ENCODE measurements at regions not wholly inside any gene's neighbourhood (a gene's known extent, or its start where the extent isn't known, plus 50 kb on each side); places are given as distances from the start of the nearest gene placed in this dataset.
"Not testable (repeated sequence)": the region's sequence is repeated elsewhere in the genome, so short reads cannot be mapped to it uniquely, and the experiment has no call there.

- no peaks in the 10 kb centered on the region for H3K27me3 ChIP-seq
Measured at GRCh38 chr18:34401775-34402174, 177.1 kb upstream of the NOL4 start.

GRCh38 chr18:34407471-34407870 is 182.8 kb upstream of the NOL4 start:
- H3K9me3 ChIP-seq, H3K4me3 ChIP-seq, H3K27me3 ChIP-seq, H3K36me3 ChIP-seq, DNase-seq: not testable (repeated sequence)

More at GRCh38 chr18:34401775-34402174, 177.1 kb upstream of the NOL4 start:
- Histone ChIP-seq H3K36me3 (no peaks in the 10 kb centered on the region), H3K4me3 (no peak overlapping the region), H3K9me3 (no peaks in the 10 kb centered on the region)
- DNase-seq: no peak

GRCh38 chr18:34411952-34412351 is 187.2 kb upstream of the NOL4 start:
- no peaks in the 10 kb centered on the region for H3K27me3 ChIP-seq
- H3K4me3 ChIP-seq: no peak overlapping the region
- DNase-seq: no peak
- H3K36me3 ChIP-seq: no peaks in the 10 kb centered on the region
- no peaks in the 10 kb centered on the region for H3K9me3 ChIP-seq

GRCh38 chr18:34431042-34431441 is 206.3 kb upstream of the NOL4 start:
- no peak overlapping the region for H3K4me3 ChIP-seq
- no peaks in the 10 kb centered on the region for H3K27me3 ChIP-seq
- DNase-seq: no peak
- no peaks in the 10 kb centered on the region for H3K36me3 ChIP-seq
- no peaks in the 10 kb centered on the region for H3K9me3 ChIP-seq

- Histone ChIP-seq H3K4me3 (no peak overlapping the region), H3K27me3 (no peaks in the 10 kb centered on the region), H3K9me3 (no peaks in the 10 kb centered on the region), H3K36me3 (no peaks in the 10 kb centered on the region)
- DNase-seq: no peak
Measured at GRCh38 chr18:34444622-34445021, 219.9 kb upstream of the NOL4 start.

GRCh38 chr18:34448662-34449061 is 223.9 kb upstream of the NOL4 start:
- H3K9me3 ChIP-seq: no peaks in the 10 kb centered on the region
- no peaks in the 10 kb centered on the region for H3K27me3 ChIP-seq
- H3K4me3 ChIP-seq: no peak overlapping the region
- DNase-seq: no peak
- no peaks in the 10 kb centered on the region for H3K36me3 ChIP-seq

GRCh38 chr18:34457761-34458160 is 233.0 kb upstream of the NOL4 start:
- Histone ChIP-seq H3K9me3 (no peaks in the 10 kb centered on the region), H3K36me3 (no peaks in the 10 kb centered on the region), H3K27me3 (no peaks in the 10 kb centered on the region), H3K4me3 (no peak overlapping the region)
- DNase-seq: no peak

GRCh38 chr18:34458410-34458977 is 233.8 kb upstream of the NOL4 start:
- Histone ChIP-seq H3K4me3 (no peak overlapping the region), H3K9me3 (no peaks in the 10 kb centered on the region), H3K36me3 (no peaks in the 10 kb centered on the region), H3K27me3 (no peaks in the 10 kb centered on the region)
- DNase-seq: no peak

- no peaks in the 10 kb centered on the region for H3K9me3 ChIP-seq
- H3K36me3 ChIP-seq: no peaks in the 10 kb centered on the region
- no peak for DNase-seq
- H3K4me3 ChIP-seq: no peak overlapping the region
- H3K27me3 ChIP-seq: no peaks in the 10 kb centered on the region
Measured at GRCh38 chr18:34461266-34461665, 236.6 kb upstream of the NOL4 start.

GRCh38 chr18:34467058-34467457 is 242.3 kb upstream of the NOL4 start:
- Histone ChIP-seq H3K36me3 (no peaks in the 10 kb centered on the region), H3K27me3 (no peaks in the 10 kb centered on the region), H3K9me3 (no peaks in the 10 kb centered on the region), H3K4me3 (no peak overlapping the region)
- DNase-seq: no peak

GRCh38 chr18:34480162-34480700 is 229.9 kb upstream of the DTNA start:
- Histone ChIP-seq H3K9me3 (no peaks in the 10 kb centered on the region), H3K36me3 (no peaks in the 10 kb centered on the region), H3K27me3 (no peaks in the 10 kb centered on the region), H3K4me3 (no peak overlapping the region)
- DNase-seq: no peak

- H3K36me3 ChIP-seq: no peaks in the 10 kb centered on the region
- H3K4me3 ChIP-seq: no peak overlapping the region
- no peaks in the 10 kb centered on the region for H3K27me3 ChIP-seq
- H3K9me3 ChIP-seq: no peaks in the 10 kb centered on the region
- no peak for DNase-seq
Measured at GRCh38 chr18:34482204-34482603, 227.9 kb upstream of the DTNA start.

- Histone ChIP-seq H3K27me3 (no peaks in the 10 kb centered on the region), H3K4me3 (no peak overlapping the region), H3K9me3 (no peaks in the 10 kb centered on the region), H3K36me3 (no peaks in the 10 kb centered on the region)
- no peak for DNase-seq
Measured at GRCh38 chr18:34483198-34483597, 226.9 kb upstream of the DTNA start.

GRCh38 chr18:34491719-34492118 is 218.4 kb upstream of the DTNA start:
- DNase-seq: no peak
- no peak overlapping the region for H3K4me3 ChIP-seq
- no peaks in the 10 kb centered on the region for H3K9me3 ChIP-seq
- H3K36me3 ChIP-seq: no peaks in the 10 kb centered on the region
- peaks cover 18% of the 10 kb centered on the region for H3K27me3 ChIP-seq

- peaks cover 18% of the 10 kb centered on the region for H3K27me3 ChIP-seq
Measured at GRCh38 chr18:34492652-34493051, 217.4 kb upstream of the DTNA start.

GRCh38 chr18:34493099-34493544 is 217.0 kb upstream of the DTNA start:
- peaks cover 18% of the 10 kb centered on the region for H3K27me3 ChIP-seq
- peak; percentile 81 for DNase-seq
- H3K9me3 ChIP-seq: no peaks in the 10 kb centered on the region
- no peaks in the 10 kb centered on the region for H3K36me3 ChIP-seq
- peak overlapping the region; percentile 29 for H3K4me3 ChIP-seq

More at GRCh38 chr18:34492652-34493051, 217.4 kb upstream of the DTNA start:
- peak overlapping the region; percentile 29 for H3K4me3 ChIP-seq
- H3K9me3 ChIP-seq: no peaks in the 10 kb centered on the region
- no peaks in the 10 kb centered on the region for H3K36me3 ChIP-seq
- DNase-seq: no peak

GRCh38 chr18:34493566-34494358 is 216.3 kb upstream of the DTNA start:
- Histone ChIP-seq H3K4me3 (peak overlapping the region; percentile 29), H3K36me3 (no peaks in the 10 kb centered on the region), H3K27me3 (peaks cover 18% of the 10 kb centered on the region), H3K9me3 (no peaks in the 10 kb centered on the region)
- peak; percentile 16 for DNase-seq

GRCh38 chr18:34494359-34494696 is 215.8 kb upstream of the DTNA start:
- no peaks in the 10 kb centered on the region for H3K36me3 ChIP-seq
- no peak for DNase-seq
- no peak overlapping the region for H3K4me3 ChIP-seq
- no peaks in the 10 kb centered on the region for H3K9me3 ChIP-seq
- H3K27me3 ChIP-seq: peaks cover 18% of the 10 kb centered on the region
